GM18508 (cell line): ENCODE measurements at regions not wholly inside any gene's neighbourhood (a gene's known extent, or its start where the extent isn't known, plus 50 kb on each side); places are given as distances from the start of the nearest gene placed in this dataset.

ENCODE experiments used
- ATAC-seq: cut with Tn5 transposase; IDR thresholded peaks from one replicate; pipeline ENCODE4 v1.9.1; 2021; ENCODE audit warnings: moderate number of reproducible peaks; ENCODE audit not compliant: insufficient read depth, unreplicated experiment

DNA sequence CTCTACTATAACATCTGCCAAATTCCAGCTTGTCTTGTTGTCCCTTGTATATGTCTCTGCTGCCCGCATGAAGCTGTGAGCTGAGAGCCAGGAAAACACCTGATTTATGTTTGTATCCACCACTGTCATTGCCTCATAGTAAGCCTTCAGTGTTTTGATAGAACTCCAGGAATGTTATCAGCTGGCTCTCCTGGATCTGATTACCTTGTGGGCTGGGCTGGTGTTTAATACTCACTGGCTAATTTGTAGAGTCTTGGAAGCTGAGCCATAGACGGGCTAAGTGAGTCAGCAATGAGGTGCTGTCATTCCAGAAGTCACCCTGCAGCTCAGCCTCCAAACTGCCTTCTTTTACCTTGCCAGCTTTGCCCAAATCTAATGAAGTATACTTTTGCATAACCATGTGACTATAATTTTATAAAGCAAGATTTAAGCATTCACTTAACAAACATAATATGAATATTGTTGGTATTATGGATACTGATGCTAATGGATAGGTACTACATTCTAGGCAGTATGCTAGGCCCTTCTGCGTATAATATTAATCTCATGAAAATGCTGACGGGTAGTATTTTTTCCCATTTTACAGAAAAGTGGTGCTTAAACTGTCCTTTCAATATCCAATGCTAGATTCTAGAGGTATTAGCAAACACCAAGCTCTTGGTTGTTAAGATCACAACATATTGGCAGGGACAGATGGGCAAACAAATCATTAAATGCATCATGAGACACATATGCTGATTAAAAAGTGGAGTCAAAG is 62.7 kb upstream of the GATA6 start:
- ATAC-seq = no peak

DNA sequence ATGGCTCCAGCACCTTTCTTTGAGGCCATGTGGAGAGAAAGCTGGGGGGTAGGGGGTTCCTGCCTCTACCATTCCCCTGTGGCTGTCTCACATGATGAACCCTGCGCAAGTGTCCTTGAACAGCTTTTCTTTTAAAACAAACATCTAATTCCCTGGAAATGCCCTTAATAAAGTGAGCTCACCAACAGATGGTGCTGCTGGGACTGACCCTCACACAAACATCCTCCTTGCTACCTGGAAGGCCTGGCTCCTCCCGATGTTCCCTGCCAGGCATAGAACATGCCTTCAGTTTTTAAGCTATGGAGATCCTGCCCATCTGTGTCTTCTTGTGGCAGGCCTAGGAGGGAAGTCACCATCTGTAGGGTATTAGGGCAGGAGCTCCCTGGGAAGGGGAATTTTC is 60.7 kb upstream of the GATA6 start:
- ATAC-seq = no peak

DNA sequence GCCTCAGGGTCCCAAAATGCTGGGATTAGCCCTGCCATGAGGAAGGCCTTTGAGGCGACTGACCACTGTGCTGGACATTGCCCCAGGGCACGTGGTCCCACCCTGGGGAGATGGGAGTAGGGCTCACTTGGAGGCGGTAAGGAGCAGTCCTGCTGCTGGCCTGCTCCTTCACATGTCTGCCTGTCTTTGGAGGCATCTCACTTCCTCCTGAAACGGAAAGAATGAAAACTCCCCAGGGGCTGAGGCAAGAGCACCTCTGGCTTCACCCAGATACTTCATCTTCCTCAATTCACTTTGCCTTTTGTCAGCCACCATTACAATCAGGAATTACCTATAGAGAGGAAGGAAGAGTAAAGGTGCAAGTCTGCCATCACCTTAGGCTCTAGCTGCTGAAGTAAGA is 59.9 kb upstream of the GATA6 start:
- ATAC-seq = no peak

DNA sequence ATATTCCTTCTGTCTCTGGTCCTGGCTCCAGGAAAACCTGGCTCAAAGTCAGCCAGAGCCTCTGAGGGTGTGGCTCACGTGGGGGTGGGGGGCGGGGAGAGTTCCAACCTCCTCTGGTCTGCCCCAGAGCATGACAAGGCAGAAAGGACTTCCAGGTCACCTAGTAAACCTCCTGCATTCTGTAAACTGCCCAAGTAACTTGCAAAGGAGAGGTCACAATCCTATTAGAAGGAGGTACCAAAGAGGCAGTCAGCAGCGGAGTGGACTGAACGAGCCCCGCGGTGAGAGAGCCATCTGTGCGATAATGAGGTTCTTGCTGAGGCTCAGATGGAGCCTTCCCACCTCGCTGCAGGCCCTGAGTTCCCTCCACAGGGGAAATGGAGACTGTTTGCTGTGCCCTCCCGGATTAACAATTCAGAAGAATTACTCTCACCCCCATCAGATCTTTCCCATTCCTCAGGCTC is 58.9 kb upstream of the GATA6 start:
- ATAC-seq = no peak

DNA sequence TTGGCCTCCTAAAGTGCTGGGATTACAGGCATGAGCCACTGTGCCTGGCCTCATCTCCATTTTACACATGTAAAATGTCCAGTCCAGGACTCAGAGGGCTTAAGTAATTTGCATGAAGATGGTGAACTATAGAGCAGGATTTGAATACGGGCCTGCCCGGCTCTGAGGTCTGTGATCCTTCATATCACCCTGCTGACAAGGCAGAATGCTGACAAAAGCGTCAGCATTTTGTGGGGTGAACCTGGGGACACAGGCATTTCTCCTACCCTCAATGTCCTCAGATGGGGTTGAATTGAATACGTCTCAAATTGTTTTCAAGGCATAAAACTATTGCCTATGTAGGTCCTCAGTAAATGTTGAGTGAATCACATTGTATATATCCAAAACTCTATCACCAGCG is 57.2 kb upstream of the GATA6 start:
- no peak for ATAC-seq

DNA sequence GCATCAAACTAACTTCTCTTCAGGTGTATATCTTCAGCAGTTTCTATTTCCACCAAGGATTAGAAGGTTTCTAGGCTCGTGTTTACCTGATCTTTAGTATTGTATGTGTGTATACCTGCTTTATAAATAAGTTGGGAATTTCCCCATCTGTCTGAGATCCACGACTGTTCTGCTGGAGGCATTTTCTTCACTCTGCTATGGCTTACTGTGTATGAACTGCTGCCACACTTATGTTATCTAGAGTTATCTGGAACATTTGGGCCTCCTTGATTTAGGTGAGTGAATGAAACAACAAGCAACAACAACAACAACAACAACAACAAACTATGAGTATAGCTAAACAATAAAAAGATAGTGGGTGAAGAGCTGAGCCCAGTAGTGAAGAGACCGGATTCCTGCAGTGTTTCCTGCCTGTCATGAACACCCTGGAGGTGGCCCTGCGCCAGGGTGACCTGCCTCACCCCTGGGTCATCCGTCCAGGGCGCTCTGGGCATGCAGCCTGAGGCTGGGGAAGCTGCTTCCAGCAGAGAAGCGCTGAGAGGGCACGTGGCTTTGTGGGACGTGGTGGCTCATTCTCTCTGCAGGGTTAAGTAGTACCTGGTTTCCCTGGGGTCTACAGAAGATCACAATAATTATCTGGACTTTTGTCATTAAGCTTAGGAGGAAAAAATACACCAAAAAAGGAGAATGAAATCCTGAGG is 56.1 kb upstream of the GATA6 start:
- ATAC-seq = no peak

DNA sequence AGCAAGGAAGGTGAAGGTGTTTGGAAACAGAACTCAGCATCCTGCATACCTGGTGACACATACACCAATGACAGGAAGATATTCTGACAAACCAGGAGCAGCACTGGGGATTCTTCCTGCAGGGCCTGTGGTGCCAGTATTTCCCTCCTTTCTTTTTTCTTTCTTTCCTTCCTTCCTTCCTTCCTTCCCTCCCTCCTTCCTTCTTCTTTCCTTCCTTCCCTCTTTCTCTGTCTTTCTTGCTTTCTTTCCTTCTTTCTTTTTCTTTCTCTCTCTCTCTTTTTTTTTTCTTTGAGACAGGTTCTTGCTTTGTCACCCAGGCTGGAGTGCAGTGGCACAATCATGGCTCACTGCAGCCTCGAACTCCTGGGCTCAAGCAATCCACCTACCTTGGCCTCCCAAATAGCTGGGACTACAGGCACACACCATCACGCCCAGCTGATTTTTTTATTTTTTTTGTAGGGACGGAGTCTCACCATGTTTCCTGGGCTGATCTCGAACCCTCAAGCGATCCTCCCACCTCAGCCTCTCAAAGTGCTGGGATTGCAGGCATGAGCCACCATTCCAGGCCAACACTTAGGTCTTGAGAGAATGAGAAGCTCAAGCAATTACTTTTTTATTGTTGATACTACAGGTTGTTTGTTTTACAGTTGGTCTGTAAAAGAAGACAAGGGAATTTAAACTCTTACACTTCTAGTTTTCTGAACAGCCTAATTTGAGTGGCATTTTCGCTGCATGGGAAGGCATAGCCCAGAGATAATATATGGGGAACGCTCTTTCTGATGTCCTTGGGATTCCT is 54.7 kb upstream of the GATA6 start:
- no peak for ATAC-seq

DNA sequence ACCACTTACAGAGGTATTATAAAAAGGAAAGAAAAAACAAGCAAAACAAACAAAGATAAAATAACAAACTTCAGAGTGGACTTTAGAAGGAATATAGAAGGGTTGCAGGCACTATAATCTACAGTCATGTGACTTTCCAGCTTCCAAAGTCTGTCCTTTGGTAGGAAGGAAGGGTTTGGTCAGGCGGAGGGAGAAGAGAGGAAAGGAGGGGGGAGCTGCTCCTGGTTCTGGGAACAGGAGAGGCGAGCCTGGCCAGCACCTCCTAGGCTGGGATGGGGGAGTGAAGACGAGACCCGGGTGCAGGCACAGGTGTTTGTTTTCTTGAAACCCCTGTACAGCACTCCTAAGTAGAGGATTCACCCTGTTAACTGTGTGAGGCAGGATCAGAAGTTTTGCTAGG is 53.8 kb upstream of the GATA6 start:
- ATAC-seq = no peak
